Liver (tissue), 8 donors: ENCODE measurements at regions not wholly inside any gene's neighbourhood (a gene's known extent, or its start where the extent isn't known, plus 50 kb on each side); places are given as distances from the start of the nearest gene placed in this dataset.

Experiments
- DNase-seq: peaks from one replicate; pipeline ENCODE4 v3.0.0-alpha.2; 2017; ENCODE audit warnings: low spot score
- H3K27ac ChIP-seq, 2 donors: one replicate each; pipeline ENCODE4 v1.7.0; 2013; ENCODE audit warnings: inconsistent platforms in 2 of 2, low read length in 2 of 2, control low read depth in 1 of 2, low read depth in 1 of 2, mild to moderate bottlenecking in 1 of 2
- H3K27me3 ChIP-seq, 4 donors: one replicate each; pipeline versions ENCODE4 v1.6.1 to v1.7.0; 2013; ENCODE audit warnings: low read length in 3 of 4, inconsistent platforms in 1 of 4, mild to moderate bottlenecking in 1 of 4, moderate library complexity in 1 of 4; ENCODE audit not compliant: control insufficient read depth in 4 of 4, insufficient read depth in 4 of 4
- H3K36me3 ChIP-seq, 4 donors: one replicate each; pipeline versions ENCODE4 v1.6.1 to v1.7.0; 2013; ENCODE audit warnings: low read length in 3 of 4, mild to moderate bottlenecking in 3 of 4, low read depth in 1 of 4, moderate library complexity in 1 of 4; ENCODE audit not compliant: control insufficient read depth in 4 of 4, insufficient read depth in 3 of 4
- H3K4me1 ChIP-seq, 4 donors: one replicate each; pipeline versions ENCODE4 v1.6.1 to v1.7.0; 2013; ENCODE audit warnings: low read length in 3 of 4, mild to moderate bottlenecking in 3 of 4, moderate library complexity in 1 of 4; ENCODE audit not compliant: control insufficient read depth in 4 of 4, insufficient read depth in 4 of 4
- H3K4me3 ChIP-seq, 3 donors: one replicate each; pipeline versions ENCODE4 v1.6.1 to v1.7.0; 2013; ENCODE audit warnings: low read length in 3 of 3, control low read depth in 1 of 3, low read depth in 1 of 3, mild to moderate bottlenecking in 1 of 3
- H3K9ac ChIP-seq, 2 donors: one replicate each; pipeline ENCODE4 v1.7.0; 2013; ENCODE audit warnings: low read length in 2 of 2, mild to moderate bottlenecking in 2 of 2, moderate library complexity in 2 of 2, control low read depth in 1 of 2, low read depth in 1 of 2
- H3K9me3 ChIP-seq, 4 donors: one replicate each; pipeline versions ENCODE4 v1.6.1 to v1.7.0; 2013; ENCODE audit warnings: low read length in 3 of 4; ENCODE audit not compliant: control insufficient read depth in 4 of 4
- EGR1 ChIP-seq, 2 donors: IDR thresholded peaks; 2 replicates each; pipeline ENCODE4 v1.6.1; 2016 to 2018; ENCODE audit warnings: antibody characterized with exemption in 2 of 2, low read depth in 2 of 2
- FOXA1 ChIP-seq: IDR thresholded peaks from 2 replicates; pipeline ENCODE4 v1.6.1; 2016; ENCODE audit warnings: antibody characterized with exemption
- FOXA2 ChIP-seq: IDR thresholded peaks from 2 replicates; pipeline ENCODE4 v1.6.1; 2016; ENCODE audit warnings: antibody characterized with exemption
- GABPA ChIP-seq, 2 donors: IDR thresholded peaks in 1 of 2; conservative IDR thresholded peaks in 1 of 2; 2 replicates each; pipeline ENCODE4 v1.6.1; 2016; ENCODE audit warnings: antibody characterized with exemption in 2 of 2, mild to moderate bottlenecking in 1 of 2, moderate library complexity in 1 of 2
- HNF4A ChIP-seq, 2 donors: conservative IDR thresholded peaks; 2 replicates each; pipeline ENCODE4 v1.6.1; 2016; ENCODE audit warnings: antibody characterized with exemption in 2 of 2, mild to moderate bottlenecking in 2 of 2
- HNF4G ChIP-seq: IDR thresholded peaks from 2 replicates; pipeline ENCODE4 v1.6.1; 2016; ENCODE audit warnings: antibody characterized with exemption
- JUND ChIP-seq, 2 donors: IDR thresholded peaks; 2 replicates each; pipeline ENCODE4 v1.6.1; 2016; ENCODE audit warnings: antibody characterized with exemption in 2 of 2
- NR2F2 ChIP-seq: IDR thresholded peaks from 2 replicates; pipeline ENCODE4 v1.6.1; 2016; ENCODE audit warnings: antibody characterized with exemption
- RAD21 ChIP-seq, 2 donors: IDR thresholded peaks; 2 replicates each; pipeline ENCODE4 v1.6.1; 2016; ENCODE audit warnings: antibody characterized with exemption in 2 of 2, mild to moderate bottlenecking in 2 of 2
- RXRA ChIP-seq, 2 donors: IDR thresholded peaks; 2 replicates each; pipeline ENCODE4 v1.6.1; 2017 to 2018; ENCODE audit warnings: antibody characterized with exemption in 2 of 2, mild to moderate bottlenecking in 1 of 2
- SP1 ChIP-seq: IDR thresholded peaks from 2 replicates; pipeline ENCODE4 v1.6.1; 2018; ENCODE audit warnings: antibody characterized with exemption, mild to moderate bottlenecking
- YY1 ChIP-seq: IDR thresholded peaks from 2 replicates; pipeline ENCODE4 v1.6.1; 2016; ENCODE audit warnings: antibody characterized with exemption, mild to moderate bottlenecking
- WGBS: extraction: QIAGEN DNeasy Blood & Tissue Kit; methylation state at CpG from one replicate; pipeline ENCODE4 v1.1.7; 2013; 5-methylcytosine and 5-hydroxymethylcytosine counted together
- TF ChIP-seq, protein P1 (sequence below): IDR thresholded peaks from 2 replicates; pipeline ENCODE4 v1.6.1; 2016; ENCODE audit warnings: antibody characterized with exemption
- TF ChIP-seq, protein P2 (sequence below): IDR thresholded peaks from 2 replicates; pipeline ENCODE4 v1.6.1; 2016; ENCODE audit warnings: antibody characterized with exemption
- TF ChIP-seq, protein P3 (sequence below): IDR thresholded peaks from 2 replicates; pipeline ENCODE4 v1.6.1; 2016; ENCODE audit warnings: antibody characterized with exemption, mild to moderate bottlenecking
- TF ChIP-seq, protein P4 (sequence below): fragments of 150-350 bp; IDR thresholded peaks from 2 replicates; pipeline ENCODE4 v1.5.1; 2017; ENCODE audit warnings: improper control_type of control experiment, low read depth, low read length; ENCODE audit not compliant: missing input control
- donor health status: healthy.
- donor health status: healthy.
- donor health status: healthy.
- donor health status: healthy.
- donor health status: healthy.

DNA sequence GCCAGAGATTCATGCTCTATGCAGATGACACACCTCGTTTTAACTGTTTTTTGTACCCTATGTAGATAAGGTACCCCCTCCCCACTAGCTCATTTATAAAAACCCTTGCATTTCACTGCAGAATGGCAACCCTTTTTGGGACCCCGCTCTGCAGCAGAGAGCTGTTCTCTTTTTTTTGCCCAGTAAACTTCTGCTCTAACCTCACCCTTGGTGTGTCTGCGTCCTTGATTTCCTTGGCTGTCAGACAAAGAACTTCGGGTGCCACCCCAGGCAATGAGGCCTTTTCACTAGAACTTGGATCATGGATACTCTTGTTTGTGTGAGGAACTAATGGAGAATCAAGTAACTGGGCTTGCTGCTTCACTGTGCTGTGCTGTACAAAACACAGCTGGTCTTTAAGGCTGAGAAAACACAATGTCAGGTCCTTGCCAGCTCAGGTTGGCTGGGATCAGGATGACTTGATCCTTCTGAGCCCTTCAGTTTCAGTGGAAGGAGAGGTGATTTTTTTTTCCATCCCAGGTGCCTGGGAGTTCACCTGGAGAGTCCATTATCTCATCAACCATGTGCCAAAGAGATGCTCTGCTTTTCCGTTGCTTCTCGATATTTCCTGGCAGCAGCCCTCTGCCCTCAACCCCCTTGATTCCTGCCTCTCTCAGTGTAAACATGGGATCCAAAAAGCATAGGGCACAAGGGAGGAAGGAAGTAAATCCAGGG lies 133.2 kb upstream of the FAM20A start:
- Histone ChIP-seq H3K4me1 (peaks cover 0 to 6% (median 3%) of the 10 kb centered on the region in 4 donors), H3K4me3 (no peak overlapping the region), H3K27me3 (no peaks in the 10 kb centered on the region), H3K27ac (no peak overlapping the region), H3K36me3 (no peaks in the 10 kb centered on the region), H3K9ac (no peak overlapping the region), H3K9me3 (no peaks in the 10 kb centered on the region)
- no peak for TF ChIP-seq FOXA1
- TF ChIP-seq NR2F2 = no peak
- no peak for TF ChIP-seq RAD21 (IDR thresholded peaks at IDR 0.05)
- no peak for TF ChIP-seq YY1
- TF ChIP-seq, protein P1, sequence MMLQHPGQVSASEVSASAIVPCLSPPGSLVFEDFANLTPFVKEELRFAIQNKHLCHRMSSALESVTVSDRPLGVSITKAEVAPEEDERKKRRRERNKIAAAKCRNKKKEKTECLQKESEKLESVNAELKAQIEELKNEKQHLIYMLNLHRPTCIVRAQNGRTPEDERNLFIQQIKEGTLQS = no peak
- no peak for TF ChIP-seq FOXA2
- TF ChIP-seq SP1 = no peak
- TF ChIP-seq, protein P2, sequence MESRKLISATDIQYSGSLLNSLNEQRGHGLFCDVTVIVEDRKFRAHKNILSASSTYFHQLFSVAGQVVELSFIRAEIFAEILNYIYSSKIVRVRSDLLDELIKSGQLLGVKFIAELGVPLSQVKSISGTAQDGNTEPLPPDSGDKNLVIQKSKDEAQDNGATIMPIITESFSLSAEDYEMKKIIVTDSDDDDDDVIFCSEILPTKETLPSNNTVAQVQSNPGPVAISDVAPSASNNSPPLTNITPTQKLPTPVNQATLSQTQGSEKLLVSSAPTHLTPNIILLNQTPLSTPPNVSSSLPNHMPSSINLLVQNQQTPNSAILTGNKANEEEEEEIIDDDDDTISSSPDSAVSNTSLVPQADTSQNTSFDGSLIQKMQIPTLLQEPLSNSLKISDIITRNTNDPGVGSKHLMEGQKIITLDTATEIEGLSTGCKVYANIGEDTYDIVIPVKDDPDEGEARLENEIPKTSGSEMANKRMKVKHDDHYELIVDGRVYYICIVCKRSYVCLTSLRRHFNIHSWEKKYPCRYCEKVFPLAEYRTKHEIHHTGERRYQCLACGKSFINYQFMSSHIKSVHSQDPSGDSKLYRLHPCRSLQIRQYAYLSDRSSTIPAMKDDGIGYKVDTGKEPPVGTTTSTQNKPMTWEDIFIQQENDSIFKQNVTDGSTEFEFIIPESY = no peak
- TF ChIP-seq, protein P3, sequence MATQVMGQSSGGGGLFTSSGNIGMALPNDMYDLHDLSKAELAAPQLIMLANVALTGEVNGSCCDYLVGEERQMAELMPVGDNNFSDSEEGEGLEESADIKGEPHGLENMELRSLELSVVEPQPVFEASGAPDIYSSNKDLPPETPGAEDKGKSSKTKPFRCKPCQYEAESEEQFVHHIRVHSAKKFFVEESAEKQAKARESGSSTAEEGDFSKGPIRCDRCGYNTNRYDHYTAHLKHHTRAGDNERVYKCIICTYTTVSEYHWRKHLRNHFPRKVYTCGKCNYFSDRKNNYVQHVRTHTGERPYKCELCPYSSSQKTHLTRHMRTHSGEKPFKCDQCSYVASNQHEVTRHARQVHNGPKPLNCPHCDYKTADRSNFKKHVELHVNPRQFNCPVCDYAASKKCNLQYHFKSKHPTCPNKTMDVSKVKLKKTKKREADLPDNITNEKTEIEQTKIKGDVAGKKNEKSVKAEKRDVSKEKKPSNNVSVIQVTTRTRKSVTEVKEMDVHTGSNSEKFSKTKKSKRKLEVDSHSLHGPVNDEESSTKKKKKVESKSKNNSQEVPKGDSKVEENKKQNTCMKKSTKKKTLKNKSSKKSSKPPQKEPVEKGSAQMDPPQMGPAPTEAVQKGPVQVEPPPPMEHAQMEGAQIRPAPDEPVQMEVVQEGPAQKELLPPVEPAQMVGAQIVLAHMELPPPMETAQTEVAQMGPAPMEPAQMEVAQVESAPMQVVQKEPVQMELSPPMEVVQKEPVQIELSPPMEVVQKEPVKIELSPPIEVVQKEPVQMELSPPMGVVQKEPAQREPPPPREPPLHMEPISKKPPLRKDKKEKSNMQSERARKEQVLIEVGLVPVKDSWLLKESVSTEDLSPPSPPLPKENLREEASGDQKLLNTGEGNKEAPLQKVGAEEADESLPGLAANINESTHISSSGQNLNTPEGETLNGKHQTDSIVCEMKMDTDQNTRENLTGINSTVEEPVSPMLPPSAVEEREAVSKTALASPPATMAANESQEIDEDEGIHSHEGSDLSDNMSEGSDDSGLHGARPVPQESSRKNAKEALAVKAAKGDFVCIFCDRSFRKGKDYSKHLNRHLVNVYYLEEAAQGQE = no peak
- 83% methylated on average over 6 of the region's 6 CpGs for WGBS
- DNase-seq = no peak

DNA sequence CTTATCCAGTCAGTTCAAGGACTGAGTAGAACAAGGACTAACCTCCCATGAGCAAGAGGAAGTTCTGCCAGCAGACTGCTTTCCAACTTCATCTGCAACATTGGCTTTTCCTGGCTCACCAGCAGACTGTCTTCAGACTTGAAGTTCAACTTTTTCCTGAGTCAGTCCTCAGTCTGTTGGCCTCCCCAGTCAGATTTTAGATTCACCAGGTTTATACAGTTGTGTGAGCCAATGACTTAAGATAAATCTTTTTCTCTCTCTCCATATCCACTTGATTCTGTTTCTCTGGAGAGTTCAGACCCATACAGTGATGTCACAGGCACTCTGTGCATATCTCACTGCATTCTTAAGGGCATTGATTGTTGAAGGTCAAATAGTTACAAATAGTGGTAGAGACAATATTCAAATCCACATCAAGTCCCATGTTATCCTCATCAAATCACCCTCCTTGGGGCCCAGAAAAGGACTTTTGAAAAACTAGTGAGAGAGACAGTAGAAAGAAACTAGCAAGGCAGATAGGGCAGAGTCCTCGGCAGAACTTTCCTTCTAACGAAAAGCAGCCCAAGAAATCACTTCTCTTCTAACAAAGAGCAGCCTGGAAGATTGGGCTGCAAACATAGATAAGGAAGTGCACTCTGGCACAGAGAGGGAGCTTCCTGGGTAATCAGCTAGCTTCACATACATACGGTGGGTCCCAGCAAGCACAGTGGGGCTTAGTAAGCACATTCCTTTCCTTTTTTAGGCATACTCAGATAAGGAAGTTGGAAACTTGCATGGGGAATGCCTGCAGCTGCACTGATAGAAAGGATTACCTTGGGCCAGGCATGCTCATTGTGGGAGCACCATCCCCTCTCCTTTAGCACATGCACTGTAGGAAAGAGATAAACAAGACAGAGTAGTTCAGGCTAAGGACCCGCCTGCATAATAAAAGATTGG lies 132.3 kb upstream of the FAM20A start:
- Histone ChIP-seq H3K27me3 (no peaks in the 10 kb centered on the region), H3K27ac (no peak overlapping the region), H3K9ac (no peak overlapping the region), H3K36me3 (no peaks in the 10 kb centered on the region), H3K4me3 (no peak overlapping the region), H3K4me1 (peaks cover 0 to 6% (median 3%) of the 10 kb centered on the region in 4 donors), H3K9me3 (peaks cover 0 to 2% (median 0%) of the 10 kb centered on the region in 4 donors)
- TF ChIP-seq HNF4G = no peak
- TF ChIP-seq NR2F2 = peak; percentile 62
- WGBS = 61% methylated on average over 4 of the region's 4 CpGs
- no peak for DNase-seq

DNA sequence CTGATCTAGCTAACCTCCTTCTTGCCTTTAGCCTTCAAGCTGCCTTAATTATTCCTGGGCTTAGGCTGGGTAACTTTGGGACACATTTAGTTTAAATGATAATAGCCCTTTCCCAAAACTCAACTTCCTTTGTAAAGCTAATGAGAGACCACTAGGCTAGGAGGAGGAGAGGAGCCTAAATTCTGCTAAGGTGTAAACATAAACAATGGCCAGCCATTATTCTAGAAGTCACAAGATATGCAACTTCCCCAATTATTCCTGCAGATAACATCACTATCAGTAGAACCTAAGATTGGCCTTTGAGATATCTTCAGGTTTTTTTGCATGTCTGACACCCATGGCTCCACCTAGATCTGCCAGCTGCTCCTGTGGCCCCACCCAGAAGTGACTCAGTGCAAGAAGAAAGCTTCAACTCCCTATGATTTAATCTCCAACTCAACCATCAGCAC lies 131.2 kb upstream of the FAM20A start:
- no peak overlapping the region for H3K9ac ChIP-seq
- no peak overlapping the region for H3K27ac ChIP-seq
- no peaks in the 10 kb centered on the region for H3K4me1 ChIP-seq
- H3K4me3 ChIP-seq = no peak overlapping the region
- DNase-seq = no peak
- H3K27me3 ChIP-seq = no peaks in the 10 kb centered on the region
- H3K36me3 ChIP-seq = no peaks in the 10 kb centered on the region
- H3K9me3 ChIP-seq = peaks cover 0 to 3% (median 0%) of the 10 kb centered on the region in 4 donors
- TF ChIP-seq HNF4A (conservative IDR thresholded peaks at IDR 0.05) (no peak), RXRA (IDR thresholded peaks at IDR 0.05) (no peak), JUND (IDR thresholded peaks at IDR 0.05) (no peak), FOXA1 (no peak), GABPA (IDR thresholded peaks at IDR 0.05 in 1 of 2, conservative IDR thresholded peaks at IDR 0.05 in 1 of 2) (no peak), YY1 (no peak), EGR1 (IDR thresholded peaks at IDR 0.05; ENCODE audit: low read depth in 2 of 2) (no peak)
- TF ChIP-seq, protein P2 = no peak
- TF ChIP-seq, protein P4, sequence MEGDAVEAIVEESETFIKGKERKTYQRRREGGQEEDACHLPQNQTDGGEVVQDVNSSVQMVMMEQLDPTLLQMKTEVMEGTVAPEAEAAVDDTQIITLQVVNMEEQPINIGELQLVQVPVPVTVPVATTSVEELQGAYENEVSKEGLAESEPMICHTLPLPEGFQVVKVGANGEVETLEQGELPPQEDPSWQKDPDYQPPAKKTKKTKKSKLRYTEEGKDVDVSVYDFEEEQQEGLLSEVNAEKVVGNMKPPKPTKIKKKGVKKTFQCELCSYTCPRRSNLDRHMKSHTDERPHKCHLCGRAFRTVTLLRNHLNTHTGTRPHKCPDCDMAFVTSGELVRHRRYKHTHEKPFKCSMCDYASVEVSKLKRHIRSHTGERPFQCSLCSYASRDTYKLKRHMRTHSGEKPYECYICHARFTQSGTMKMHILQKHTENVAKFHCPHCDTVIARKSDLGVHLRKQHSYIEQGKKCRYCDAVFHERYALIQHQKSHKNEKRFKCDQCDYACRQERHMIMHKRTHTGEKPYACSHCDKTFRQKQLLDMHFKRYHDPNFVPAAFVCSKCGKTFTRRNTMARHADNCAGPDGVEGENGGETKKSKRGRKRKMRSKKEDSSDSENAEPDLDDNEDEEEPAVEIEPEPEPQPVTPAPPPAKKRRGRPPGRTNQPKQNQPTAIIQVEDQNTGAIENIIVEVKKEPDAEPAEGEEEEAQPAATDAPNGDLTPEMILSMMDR = no peak
